ENCODE measurements at regions not wholly inside any gene's neighbourhood (a gene's known extent, or its start where the extent isn't known, plus 50 kb on each side); places are given as distances from the start of the nearest gene placed in this dataset.
"Not testable (repeated sequence)": the region's sequence is repeated elsewhere in the genome, so short reads cannot be mapped to it uniquely, and the experiment has no call there.

GRCh38 chr2:131633405-131633804 lies 105.7 kb downstream of the CCDC74A start:
- BruUV-seq (replicated peaks); H3K9me3 ChIP-seq (ENCODE audit: insufficient read depth, low read depth); H3K4me2 ChIP-seq; H2AFZ ChIP-seq; H3K4me1 ChIP-seq (replicated peaks; ENCODE audit: insufficient read depth); H3F3A ChIP-seq (ENCODE audit: insufficient read depth, low read depth); H3K9me2 ChIP-seq (ENCODE audit: insufficient read depth); H3K4me3 ChIP-seq; H4K20me1 ChIP-seq (ENCODE audit: insufficient read depth); H3K36me3 ChIP-seq (ENCODE audit: low read depth); DNase-seq; intact Hi-C loops (cut with micrococcal nuclease; ENCODE audit: unreplicated experiment); POLR2A ChIA-PET (ENCODE audit: unreplicated experiment); H3K79me2 ChIP-seq (ENCODE audit: low read depth); H3K27me3 ChIP-seq (ENCODE audit: insufficient read depth, low read depth); H3K27ac ChIP-seq; CTCF ChIA-PET: not testable (repeated sequence)

GRCh38 chr2:131633827-131634695 lies 106.4 kb downstream of the CCDC74A start:
- H3K79me2 ChIP-seq (ENCODE audit: low read depth); H3K27me3 ChIP-seq (ENCODE audit: insufficient read depth, low read depth); BruUV-seq (replicated peaks); H3F3A ChIP-seq (ENCODE audit: insufficient read depth, low read depth); H3K4me1 ChIP-seq (replicated peaks; ENCODE audit: insufficient read depth); H3K9me3 ChIP-seq (ENCODE audit: insufficient read depth, low read depth); DNase-seq; H3K27ac ChIP-seq; H3K9me2 ChIP-seq (ENCODE audit: insufficient read depth); H2AFZ ChIP-seq; H3K4me2 ChIP-seq; H4K20me1 ChIP-seq (ENCODE audit: insufficient read depth); H3K36me3 ChIP-seq (ENCODE audit: low read depth); H3K4me3 ChIP-seq; CTCF ChIA-PET; POLR2A ChIA-PET (ENCODE audit: unreplicated experiment); intact Hi-C loops (cut with micrococcal nuclease; ENCODE audit: unreplicated experiment): not testable (repeated sequence)

GRCh38 chr2:131635611-131636010 lies 107.9 kb downstream of the CCDC74A start:
- intact Hi-C loops (cut with micrococcal nuclease; ENCODE audit: unreplicated experiment) = no loop called here
- Histone ChIP-seq H4K20me1 (ENCODE audit: insufficient read depth) (no peaks in the 10 kb centered on the region), H3K27me3 (ENCODE audit: insufficient read depth, low read depth) (peaks cover 9% of the 10 kb centered on the region), H3K9me2 (ENCODE audit: insufficient read depth) (no peaks in the 10 kb centered on the region), H3K79me2 (ENCODE audit: low read depth) (no peaks in the 10 kb centered on the region), H3K27ac (no peak overlapping the region), H3F3A (ENCODE audit: insufficient read depth, low read depth) (no peaks in the 10 kb centered on the region), H3K36me3 (ENCODE audit: low read depth) (no peaks in the 10 kb centered on the region), H3K4me1 (replicated peaks; ENCODE audit: insufficient read depth) (no peaks in the 10 kb centered on the region), H3K9me3 (ENCODE audit: insufficient read depth, low read depth) (no peaks in the 10 kb centered on the region), H3K4me2 (no peak overlapping the region), H2AFZ (no peak overlapping the region), H3K4me3 (no peak overlapping the region)
- no TSS peak for BruUV-seq (replicated peaks)
- ChIA-PET CTCF (no interaction called here), POLR2A (ENCODE audit: unreplicated experiment) (no interaction called here)
- TF ChIP-seq EZH2 (IDR thresholded peaks at IDR 0.05; ENCODE audit: low read depth) = no peak
- no peak for TF ChIP-seq CTCF (conservative IDR thresholded peaks at IDR 0.05)
- DNase-seq = no peak

- H3K4me1 ChIP-seq (replicated peaks; ENCODE audit: insufficient read depth); H3F3A ChIP-seq (ENCODE audit: insufficient read depth, low read depth); H3K4me3 ChIP-seq; H3K27ac ChIP-seq; H3K79me2 ChIP-seq (ENCODE audit: low read depth); H3K9me3 ChIP-seq (ENCODE audit: insufficient read depth, low read depth); DNase-seq; H3K9me2 ChIP-seq (ENCODE audit: insufficient read depth); BruUV-seq (replicated peaks); H3K36me3 ChIP-seq (ENCODE audit: low read depth); H4K20me1 ChIP-seq (ENCODE audit: insufficient read depth); H3K27me3 ChIP-seq (ENCODE audit: insufficient read depth, low read depth); CTCF ChIA-PET; H3K4me2 ChIP-seq; POLR2A ChIA-PET (ENCODE audit: unreplicated experiment); intact Hi-C loops (cut with micrococcal nuclease; ENCODE audit: unreplicated experiment); H2AFZ ChIP-seq: not testable (repeated sequence)
Observed at GRCh38 chr2:131636704-131637308, 109.1 kb downstream of the CCDC74A start.

- BruUV-seq (replicated peaks); H3F3A ChIP-seq (ENCODE audit: insufficient read depth, low read depth); CTCF ChIA-PET: not testable (repeated sequence)
Observed at GRCh38 chr2:131639001-131639620, 111.4 kb downstream of the CCDC74A start.

More at GRCh38 chr2:131639001-131639620, 111.4 kb downstream of the CCDC74A start:
- H4K20me1 ChIP-seq (ENCODE audit: insufficient read depth); DNase-seq; H3K27me3 ChIP-seq (ENCODE audit: insufficient read depth, low read depth); H3K4me1 ChIP-seq (replicated peaks; ENCODE audit: insufficient read depth); H3K79me2 ChIP-seq (ENCODE audit: low read depth); H3K36me3 ChIP-seq (ENCODE audit: low read depth); H3K4me3 ChIP-seq; POLR2A ChIA-PET (ENCODE audit: unreplicated experiment); H3K9me2 ChIP-seq (ENCODE audit: insufficient read depth); intact Hi-C loops (cut with micrococcal nuclease; ENCODE audit: unreplicated experiment); H3K4me2 ChIP-seq; H3K9me3 ChIP-seq (ENCODE audit: insufficient read depth, low read depth); H2AFZ ChIP-seq; H3K27ac ChIP-seq: not testable (repeated sequence)
